NB4 (cell line): ENCODE measurements at regions not wholly inside any gene's neighbourhood (a gene's known extent, or its start where the extent isn't known, plus 50 kb on each side); places are given as distances from the start of the nearest gene placed in this dataset.

Source experiments
- DNase-seq: peaks from one replicate; pipeline ENCODE4 v3.0.0; 2010; ENCODE audit warnings: low read depth
- H3K4me3 ChIP-seq: one replicate; pipeline ENCODE4 v1.5.1; 2011; ENCODE audit warnings: mild to moderate bottlenecking, low read depth, low read length, moderate library complexity
- CTCF ChIP-seq: IDR thresholded peaks from one replicate; pipeline ENCODE4 v1.5.1; 2012; ENCODE audit warnings: low read depth, low read length
- MAX ChIP-seq: IDR thresholded peaks from 2 replicates; pipeline ENCODE4 v1.6.1; 2011; ENCODE audit warnings: low read depth, low read length
- MYC ChIP-seq: IDR thresholded peaks from 2 replicates; pipeline ENCODE4 v1.6.1; 2011; ENCODE audit warnings: low read depth, low read length
- POLR2A ChIP-seq: IDR thresholded peaks from 2 replicates; pipeline ENCODE4 v1.6.1; 2011; ENCODE audit warnings: mild to moderate bottlenecking; ENCODE audit not compliant: insufficient read length; ENCODE audit errors: extremely low read depth

GRCh38 chr6:128754658-128755256 is 128.2 kb upstream of the LAMA2 start:
- DNase-seq: no peak
- H3K4me3 ChIP-seq: no peak overlapping the region
- TF ChIP-seq MYC: no peak
- TF ChIP-seq POLR2A: no peak
- no peak for TF ChIP-seq MAX

- TF ChIP-seq POLR2A (no peak), MAX (no peak), MYC (no peak), CTCF (no peak)
- H3K4me3 ChIP-seq: no peak overlapping the region
- DNase-seq: no peak
Measured at GRCh38 chr6:128743974-128744765, 138.8 kb upstream of the LAMA2 start.

GRCh38 chr6:128742900-128743299 is 140.0 kb upstream of the LAMA2 start:
- TF ChIP-seq MYC (no peak), MAX (no peak), POLR2A (no peak), CTCF (no peak)
- DNase-seq: no peak
- no peak overlapping the region for H3K4me3 ChIP-seq

GRCh38 chr6:128740951-128741350 is 142.0 kb upstream of the LAMA2 start:
- H3K4me3 ChIP-seq: no peak overlapping the region
- DNase-seq: no peak
- TF ChIP-seq MAX: no peak
- no peak for TF ChIP-seq CTCF
- no peak for TF ChIP-seq MYC
- TF ChIP-seq POLR2A: no peak

- no peak for DNase-seq
Measured at GRCh38 chr6:128739112-128739511, 143.8 kb upstream of the LAMA2 start.

More at GRCh38 chr6:128739112-128739511, 143.8 kb upstream of the LAMA2 start:
- no peak for TF ChIP-seq MAX
- TF ChIP-seq POLR2A: no peak
- TF ChIP-seq CTCF: no peak
- TF ChIP-seq MYC: no peak
- no peak overlapping the region for H3K4me3 ChIP-seq
